Chondrocyte (in vitro differentiated cells): ENCODE measurements at regions not wholly inside any gene's neighbourhood (a gene's known extent, or its start where the extent isn't known, plus 50 kb on each side); places are given as distances from the start of the nearest gene placed in this dataset.

Experiments used
- DNase-seq: peaks from one replicate; pipeline ENCODE4 v3.0.0; 2021; ENCODE audit warnings: mixed read lengths, low spot score
- H3K27ac Mint-ChIP-seq: one replicate; pipeline ENCODE4 v1.8.0; 2021; ENCODE audit warnings: mild to moderate bottlenecking, moderate library complexity, mixed read lengths; ENCODE audit not compliant: unreplicated experiment
- H3K27me3 Mint-ChIP-seq: 2 replicates; pipeline ENCODE4 v1.8.0; 2021; ENCODE audit warnings: low read depth, mixed read lengths
- H3K36me3 Mint-ChIP-seq: 2 replicates; pipeline ENCODE4 v1.8.0; 2021; ENCODE audit warnings: low read depth, mixed read lengths
- H3K4me1 Mint-ChIP-seq: 2 replicates; pipeline ENCODE4 v1.8.0; 2021; ENCODE audit warnings: low read depth, mild to moderate bottlenecking, mixed read lengths
- H3K4me3 Mint-ChIP-seq: one replicate; pipeline ENCODE4 v1.8.0; 2021; ENCODE audit warnings: mild to moderate bottlenecking, moderate library complexity, mixed read lengths; ENCODE audit not compliant: unreplicated experiment
- H3K9me3 Mint-ChIP-seq: 2 replicates; pipeline ENCODE4 v1.8.0; 2021; ENCODE audit warnings: low read depth, mixed read lengths
- TF ChIP-seq, protein P1 (sequence below): fragments of 200-600 bp; sonication (generic); IDR thresholded peaks from 2 replicates; pipeline ENCODE4 v1.5.0; 2021; ENCODE audit warnings: antibody characterized with exemption, mild to moderate bottlenecking, moderate library complexity

DNA sequence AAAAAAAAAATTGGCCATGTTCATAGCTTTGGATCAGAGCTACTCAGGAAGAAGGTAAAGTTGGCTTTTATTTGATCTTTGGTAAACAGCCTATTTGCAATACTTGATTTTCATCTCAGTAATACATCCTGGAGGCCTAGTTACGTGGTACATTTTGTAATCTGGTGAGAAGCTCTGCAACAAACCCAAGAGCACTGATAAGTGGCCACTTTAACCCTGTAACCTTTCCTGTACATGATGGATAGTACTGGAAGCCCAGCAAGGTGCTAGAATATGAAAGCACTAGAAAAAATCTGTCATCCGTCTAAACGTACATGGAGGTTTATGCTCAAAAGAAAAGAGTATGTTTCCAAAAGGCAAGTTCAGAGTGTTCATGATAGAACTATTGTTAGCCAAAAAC is 88.3 kb upstream of the BMP2K start:
- Mint-ChIP-seq H3K36me3 (no peaks in the 10 kb centered on the region), H3K4me3 (no peak overlapping the region), H3K27ac (no peak overlapping the region), H3K4me1 (peaks cover 40% of the 10 kb centered on the region), H3K9me3 (no peaks in the 10 kb centered on the region), H3K27me3 (no peaks in the 10 kb centered on the region)
- TF ChIP-seq, protein P1, sequence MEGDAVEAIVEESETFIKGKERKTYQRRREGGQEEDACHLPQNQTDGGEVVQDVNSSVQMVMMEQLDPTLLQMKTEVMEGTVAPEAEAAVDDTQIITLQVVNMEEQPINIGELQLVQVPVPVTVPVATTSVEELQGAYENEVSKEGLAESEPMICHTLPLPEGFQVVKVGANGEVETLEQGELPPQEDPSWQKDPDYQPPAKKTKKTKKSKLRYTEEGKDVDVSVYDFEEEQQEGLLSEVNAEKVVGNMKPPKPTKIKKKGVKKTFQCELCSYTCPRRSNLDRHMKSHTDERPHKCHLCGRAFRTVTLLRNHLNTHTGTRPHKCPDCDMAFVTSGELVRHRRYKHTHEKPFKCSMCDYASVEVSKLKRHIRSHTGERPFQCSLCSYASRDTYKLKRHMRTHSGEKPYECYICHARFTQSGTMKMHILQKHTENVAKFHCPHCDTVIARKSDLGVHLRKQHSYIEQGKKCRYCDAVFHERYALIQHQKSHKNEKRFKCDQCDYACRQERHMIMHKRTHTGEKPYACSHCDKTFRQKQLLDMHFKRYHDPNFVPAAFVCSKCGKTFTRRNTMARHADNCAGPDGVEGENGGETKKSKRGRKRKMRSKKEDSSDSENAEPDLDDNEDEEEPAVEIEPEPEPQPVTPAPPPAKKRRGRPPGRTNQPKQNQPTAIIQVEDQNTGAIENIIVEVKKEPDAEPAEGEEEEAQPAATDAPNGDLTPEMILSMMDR: no peak
- no peak for DNase-seq

- H3K4me1 Mint-ChIP-seq: peaks cover 40% of the 10 kb centered on the region
- no peak for DNase-seq
- no peak overlapping the region for H3K4me3 Mint-ChIP-seq
- TF ChIP-seq, protein P1: no peak
- H3K27me3 Mint-ChIP-seq: no peaks in the 10 kb centered on the region
- H3K27ac Mint-ChIP-seq: no peak overlapping the region
- H3K36me3 Mint-ChIP-seq: no peaks in the 10 kb centered on the region
- H3K9me3 Mint-ChIP-seq: no peaks in the 10 kb centered on the region
These were observed 87.8 kb upstream of the BMP2K start for GRCh38 chr4:78688366-78688765.

GRCh38 chr4:78689261-78689660 is 86.9 kb upstream of the BMP2K start:
- Mint-ChIP-seq H3K36me3 (no peaks in the 10 kb centered on the region), H3K27me3 (no peaks in the 10 kb centered on the region), H3K4me3 (no peak overlapping the region), H3K27ac (no peak overlapping the region), H3K4me1 (peaks cover 32% of the 10 kb centered on the region), H3K9me3 (no peaks in the 10 kb centered on the region)
- DNase-seq: no peak
- TF ChIP-seq, protein P1: no peak

DNA sequence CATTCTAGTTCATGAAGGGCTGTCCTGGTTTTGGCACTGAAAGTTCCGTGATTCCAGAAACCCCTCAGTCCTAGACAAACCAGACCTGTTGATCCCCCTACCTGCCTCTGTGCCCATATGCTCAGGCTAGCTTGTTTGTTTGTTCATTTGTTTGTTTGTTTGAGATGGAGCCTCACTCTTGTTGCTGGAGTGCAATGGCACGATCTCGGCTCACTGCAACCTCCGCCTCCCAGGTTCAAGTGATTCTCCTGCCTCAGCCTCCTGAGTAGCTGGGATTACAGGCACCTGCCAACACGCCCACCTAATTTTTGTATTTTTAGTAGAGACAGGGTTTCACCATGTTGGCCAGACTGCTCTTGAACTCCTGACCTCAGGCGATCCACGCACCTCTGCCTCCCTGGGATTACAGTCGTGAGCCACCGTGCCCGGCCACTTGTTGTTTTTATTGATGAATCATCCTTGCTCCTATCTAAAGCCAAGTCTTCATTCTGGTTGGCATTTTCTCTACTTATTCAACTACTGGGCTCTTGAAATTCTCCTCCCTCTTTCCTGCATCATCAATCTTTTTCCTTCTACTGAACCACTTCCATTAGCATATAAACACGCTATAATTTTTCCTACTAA is 86.3 kb upstream of the BMP2K start:
- no peaks in the 10 kb centered on the region for H3K9me3 Mint-ChIP-seq
- H3K27me3 Mint-ChIP-seq: no peaks in the 10 kb centered on the region
- no peak overlapping the region for H3K27ac Mint-ChIP-seq
- H3K4me1 Mint-ChIP-seq: peaks cover 26% of the 10 kb centered on the region
- H3K36me3 Mint-ChIP-seq: no peaks in the 10 kb centered on the region
- no peak overlapping the region for H3K4me3 Mint-ChIP-seq
- no peak for DNase-seq
- TF ChIP-seq, protein P1: no peak

GRCh38 chr4:78691334-78691754 is 84.8 kb upstream of the BMP2K start:
- Mint-ChIP-seq H3K4me3 (no peak overlapping the region), H3K27ac (no peak overlapping the region), H3K4me1 (peaks cover 26% of the 10 kb centered on the region), H3K9me3 (no peaks in the 10 kb centered on the region), H3K27me3 (no peaks in the 10 kb centered on the region), H3K36me3 (no peaks in the 10 kb centered on the region)
- no peak for DNase-seq
- TF ChIP-seq, protein P1: no peak
